Liver (tissue), 3 donors: ENCODE measurements at regions not wholly inside any gene's neighbourhood (a gene's known extent, or its start where the extent isn't known, plus 50 kb on each side); places are given as distances from the start of the nearest gene placed in this dataset.

Source experiments
- ATF3 ChIP-seq: IDR thresholded peaks from 2 replicates; pipeline ENCODE4 v1.6.1; 2016; ENCODE audit warnings: antibody characterized with exemption
- CTCF ChIP-seq: fragments of 150-350 bp; IDR thresholded peaks from 2 replicates; pipeline ENCODE4 v1.5.1; 2017; ENCODE audit warnings: improper control_type of control experiment, low read depth, low read length; ENCODE audit not compliant: missing input control
- EGR1 ChIP-seq, 2 donors: IDR thresholded peaks; 2 replicates each; pipeline ENCODE4 v1.6.1; 2016 to 2018; ENCODE audit warnings: antibody characterized with exemption in 2 of 2, low read depth in 2 of 2
- FOXA1 ChIP-seq: IDR thresholded peaks from 2 replicates; pipeline ENCODE4 v1.6.1; 2016; ENCODE audit warnings: antibody characterized with exemption
- GABPA ChIP-seq, 2 donors: IDR thresholded peaks in 1 of 2; conservative IDR thresholded peaks in 1 of 2; 2 replicates each; pipeline ENCODE4 v1.6.1; 2016; ENCODE audit warnings: antibody characterized with exemption in 2 of 2, mild to moderate bottlenecking in 1 of 2, moderate library complexity in 1 of 2
- HNF4A ChIP-seq, 2 donors: conservative IDR thresholded peaks; 2 replicates each; pipeline ENCODE4 v1.6.1; 2016; ENCODE audit warnings: antibody characterized with exemption in 2 of 2, mild to moderate bottlenecking in 2 of 2
- JUND ChIP-seq, 2 donors: IDR thresholded peaks; 2 replicates each; pipeline ENCODE4 v1.6.1; 2016; ENCODE audit warnings: antibody characterized with exemption in 2 of 2
- MAX ChIP-seq: IDR thresholded peaks from 2 replicates; pipeline ENCODE4 v1.6.1; 2016; ENCODE audit warnings: antibody characterized with exemption
- RAD21 ChIP-seq, 2 donors: IDR thresholded peaks; 2 replicates each; pipeline ENCODE4 v1.6.1; 2016; ENCODE audit warnings: antibody characterized with exemption in 2 of 2, mild to moderate bottlenecking in 2 of 2
- REST ChIP-seq: IDR thresholded peaks from 2 replicates; pipeline ENCODE4 v1.6.1; 2016; ENCODE audit warnings: antibody characterized with exemption, mild to moderate bottlenecking
- RXRA ChIP-seq, 2 donors: IDR thresholded peaks; 2 replicates each; pipeline ENCODE4 v1.6.1; 2017 to 2018; ENCODE audit warnings: antibody characterized with exemption in 2 of 2, mild to moderate bottlenecking in 1 of 2
- SP1 ChIP-seq: IDR thresholded peaks from 2 replicates; pipeline ENCODE4 v1.6.1; 2018; ENCODE audit warnings: antibody characterized with exemption, mild to moderate bottlenecking
- TAF1 ChIP-seq: conservative IDR thresholded peaks from 2 replicates; pipeline ENCODE4 v1.6.1; 2016; ENCODE audit warnings: antibody characterized with exemption, mild to moderate bottlenecking
- YY1 ChIP-seq: IDR thresholded peaks from 2 replicates; pipeline ENCODE4 v1.6.1; 2016; ENCODE audit warnings: antibody characterized with exemption, mild to moderate bottlenecking
- donor health status: healthy.
- donor health status: healthy.

GRCh38 chr2:121911036-121911435 lies 155.6 kb downstream of the TSN start:
- no peak for TF ChIP-seq HNF4A (conservative IDR thresholded peaks at IDR 0.05)
- no peak for TF ChIP-seq EGR1 (IDR thresholded peaks at IDR 0.05; ENCODE audit: low read depth in 2 of 2)
- no peak for TF ChIP-seq CTCF
- TF ChIP-seq RAD21 (IDR thresholded peaks at IDR 0.05): no peak
- no peak for TF ChIP-seq REST
- TF ChIP-seq MAX: no peak
- no peak for TF ChIP-seq YY1
- no peak for TF ChIP-seq TAF1
- no peak for TF ChIP-seq GABPA (IDR thresholded peaks at IDR 0.05 in 1 of 2, conservative IDR thresholded peaks at IDR 0.05 in 1 of 2)
- TF ChIP-seq SP1: no peak
- no peak for TF ChIP-seq FOXA1
- TF ChIP-seq RXRA (IDR thresholded peaks at IDR 0.05): no peak
- no peak for TF ChIP-seq JUND (IDR thresholded peaks at IDR 0.05)
- no peak for TF ChIP-seq ATF3
